NCI-H774 (cell line): ENCODE measurements at regions not wholly inside any gene's neighbourhood (a gene's known extent, or its start where the extent isn't known, plus 50 kb on each side); places are given as distances from the start of the nearest gene placed in this dataset.
"Not testable (repeated sequence)": the region's sequence is repeated elsewhere in the genome, so short reads cannot be mapped to it uniquely, and the experiment has no call there.

ENCODE experiments used
- DNase-seq: peaks from one replicate; lab custom pipeline; 2025; lab: John Stamatoyannopoulos, UW

DNA sequence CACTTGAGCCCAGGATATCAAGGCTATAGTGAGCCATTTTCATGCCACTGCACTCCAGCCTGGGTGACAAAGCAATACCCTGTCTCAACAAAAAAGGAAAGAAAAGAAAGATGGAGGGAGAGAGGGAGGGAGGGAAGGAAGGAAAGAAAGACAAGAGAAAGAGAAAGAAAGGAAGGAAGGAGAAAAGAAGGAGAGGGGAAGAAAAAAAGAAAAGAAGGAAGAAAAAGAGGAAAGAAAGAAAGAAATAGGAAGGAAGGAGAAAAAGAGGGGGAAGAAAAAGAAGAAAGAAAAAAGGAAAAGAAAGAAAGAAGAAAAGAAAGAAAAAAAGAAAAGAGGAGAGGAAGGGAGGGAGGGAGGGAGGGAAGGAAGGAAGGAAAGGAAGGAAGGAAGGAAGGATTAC lies 321.5 kb upstream of the CNTNAP2 start:
- DNase-seq: no peak

DNA sequence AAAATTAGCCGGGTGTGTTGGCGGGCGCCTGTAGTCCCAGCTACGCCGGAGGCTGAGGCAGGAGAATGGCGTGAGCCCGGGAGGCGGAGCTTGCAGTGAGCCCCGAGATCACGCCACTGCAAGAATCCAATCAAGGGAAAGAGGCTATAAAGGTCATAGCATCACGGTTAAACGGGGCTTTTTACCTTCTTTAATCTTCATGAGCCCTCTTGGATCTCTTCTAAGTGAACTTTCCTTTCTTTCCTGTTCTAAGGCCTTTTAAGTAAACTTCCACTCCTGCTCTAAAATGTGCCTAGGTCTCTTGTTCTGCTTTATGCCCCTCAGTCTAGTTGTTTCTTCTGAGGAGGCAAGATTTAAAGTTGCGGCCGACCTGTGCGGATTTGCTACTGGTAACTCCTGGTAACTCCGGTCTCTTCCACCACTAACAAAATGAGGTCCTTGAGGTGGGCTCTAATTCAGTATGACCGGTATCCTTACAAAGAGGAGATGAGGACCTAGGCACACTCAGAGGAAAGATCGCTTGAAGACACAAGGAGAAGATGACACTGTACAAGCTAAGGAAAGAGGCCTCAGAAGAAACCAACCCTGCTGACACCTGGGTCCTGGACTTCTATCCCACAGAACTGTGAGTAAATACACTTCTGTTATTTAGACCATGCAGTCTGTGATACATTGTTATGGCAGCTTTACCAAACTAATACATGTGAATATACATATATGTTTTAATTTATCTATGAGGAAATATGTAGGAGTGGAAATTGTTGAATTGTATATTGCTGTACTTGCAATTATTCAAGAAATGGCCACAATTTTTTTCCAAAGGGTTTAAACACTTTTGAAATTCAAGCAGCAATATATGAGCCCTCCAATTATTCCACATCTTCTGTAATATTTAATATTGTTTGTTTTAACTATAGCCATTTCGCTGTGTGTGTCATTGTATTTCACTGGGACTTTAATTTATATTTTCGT lies 331.5 kb upstream of the CNTNAP2 start:
- no peak for DNase-seq

DNA sequence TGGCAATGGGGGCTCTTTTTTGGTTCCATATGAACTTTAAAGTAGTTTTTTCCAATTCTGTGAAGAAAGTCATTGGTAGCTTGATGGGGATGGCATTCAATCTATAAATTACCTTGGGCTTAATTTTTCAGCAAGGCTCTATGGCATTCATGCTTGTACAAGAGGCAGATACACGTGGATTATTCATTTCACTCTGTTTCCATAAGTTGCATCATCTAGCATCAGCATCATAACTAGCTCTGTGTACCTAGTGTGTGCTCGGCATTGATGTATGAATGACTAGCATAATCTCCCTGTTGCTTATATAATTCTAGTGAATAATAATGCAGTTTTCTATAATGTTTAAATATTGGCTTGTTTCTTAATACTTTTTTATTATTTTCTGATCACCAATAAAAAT lies 335.2 kb upstream of the CNTNAP2 start:
- not testable (repeated sequence) for DNase-seq

DNA sequence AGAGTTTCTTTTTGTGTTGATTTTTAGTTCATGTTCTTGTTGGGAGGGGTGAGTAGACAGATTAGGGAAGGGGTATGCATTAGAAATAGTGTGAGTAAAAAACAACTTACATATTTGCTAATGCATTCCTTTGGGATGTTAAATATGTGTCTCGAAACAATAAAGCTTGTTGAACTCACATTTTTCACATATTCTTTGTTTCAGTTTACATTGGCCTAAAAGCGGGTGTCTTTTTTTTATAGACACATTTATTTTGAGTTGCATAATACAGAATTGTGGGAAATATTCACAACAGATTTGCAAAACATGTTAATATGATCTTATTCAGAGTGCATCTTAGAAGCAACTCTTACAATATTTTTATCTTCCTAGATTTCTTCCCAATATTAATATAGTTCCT lies 337.5 kb upstream of the CNTNAP2 start:
- DNase-seq: no peak

DNA sequence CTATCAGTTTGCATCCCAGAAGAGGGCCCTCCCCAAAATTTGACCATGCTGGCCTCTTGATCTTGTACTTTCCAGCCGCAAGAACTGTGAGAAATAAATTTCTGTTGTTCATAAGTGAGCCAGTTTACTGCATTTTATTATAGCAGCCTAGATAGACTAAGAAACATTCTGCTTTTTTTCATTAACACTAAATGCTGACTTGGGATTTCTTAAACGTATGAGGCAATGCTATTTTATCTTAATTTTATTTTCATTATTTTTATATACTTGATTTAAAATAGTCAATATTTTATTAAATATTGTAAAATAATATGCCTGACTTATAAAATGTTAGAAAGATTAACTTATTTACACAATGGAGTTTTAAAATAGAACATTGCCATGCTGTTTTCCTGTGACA lies 341.8 kb upstream of the CNTNAP2 start:
- DNase-seq: no peak

DNA sequence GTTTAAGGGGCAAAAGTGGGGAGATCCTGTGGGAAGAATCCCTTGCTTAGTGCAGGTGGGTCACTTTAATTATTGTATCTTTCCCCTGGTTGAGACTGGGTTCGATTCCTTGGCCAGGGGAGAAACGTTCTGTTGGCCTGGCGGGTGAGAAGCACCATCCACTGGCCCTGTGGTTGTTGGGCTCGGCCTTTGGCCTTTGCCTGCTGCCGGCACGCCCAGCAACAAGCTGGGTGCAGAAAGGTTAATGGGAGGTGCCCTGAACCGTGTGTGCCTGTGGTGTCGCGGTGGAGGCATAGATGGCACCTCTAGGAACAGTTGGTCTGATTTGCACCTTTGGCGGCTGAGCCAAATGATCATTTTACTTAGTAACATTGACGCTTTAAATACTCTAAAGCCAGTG lies 363.6 kb upstream of the CNTNAP2 start:
- no peak for DNase-seq

DNA sequence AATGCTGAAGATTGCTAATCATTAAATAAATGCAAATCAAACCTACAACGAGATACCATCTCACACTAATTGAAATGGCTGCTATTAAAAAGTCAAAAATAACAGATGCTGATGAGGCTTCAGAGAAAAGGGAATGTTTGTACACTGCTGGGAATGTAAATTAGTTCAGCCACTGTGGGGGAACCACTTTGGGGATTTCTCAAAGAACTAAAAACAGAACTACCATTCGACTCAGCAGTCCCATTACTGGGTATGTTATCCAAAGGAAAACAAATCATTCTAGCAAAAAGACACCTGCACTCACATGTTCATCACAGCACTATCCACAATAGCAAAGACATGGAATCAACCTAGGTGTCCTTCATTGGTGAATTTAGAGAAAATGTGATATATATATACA lies 379.0 kb upstream of the CNTNAP2 start:
- DNase-seq: no peak

DNA sequence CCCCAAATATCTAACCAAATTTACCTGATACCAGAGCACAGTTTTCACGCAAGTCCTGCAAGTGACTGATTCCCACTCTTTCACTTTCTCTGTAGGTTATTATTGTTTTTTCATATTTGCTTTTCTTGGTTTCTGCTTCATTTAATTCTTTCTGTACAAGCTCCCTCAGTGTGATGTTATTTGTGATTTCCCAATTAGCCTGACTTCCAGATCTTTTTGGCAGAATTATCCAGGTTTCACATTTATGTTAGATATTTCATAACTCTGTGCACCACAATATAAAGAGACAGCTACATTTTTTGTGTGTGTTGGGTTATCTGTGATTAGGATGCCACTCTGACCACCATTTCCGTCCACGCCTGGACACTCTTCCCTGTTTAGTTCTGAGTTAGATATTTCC lies 381.5 kb upstream of the CNTNAP2 start:
- no peak for DNase-seq

DNA sequence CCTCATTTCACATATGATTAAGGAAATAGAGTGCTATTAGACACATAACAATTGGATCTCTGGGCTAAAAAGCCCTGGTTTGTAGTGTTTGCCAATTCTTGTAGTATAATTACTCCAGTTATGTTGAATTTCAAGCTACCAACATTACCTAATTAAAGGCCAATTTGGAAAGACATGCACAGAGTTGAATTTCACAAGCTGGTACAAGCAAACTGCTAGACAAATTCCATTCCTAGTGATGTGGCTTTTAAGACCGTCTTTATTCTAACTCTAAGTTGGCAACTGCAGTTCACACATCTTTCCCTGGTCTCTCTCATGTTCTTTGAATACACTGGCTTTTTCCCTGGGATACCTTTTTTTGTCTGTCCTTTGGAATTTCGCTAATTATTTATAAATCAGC lies 384.1 kb upstream of the CNTNAP2 start:
- DNase-seq: no peak

DNA sequence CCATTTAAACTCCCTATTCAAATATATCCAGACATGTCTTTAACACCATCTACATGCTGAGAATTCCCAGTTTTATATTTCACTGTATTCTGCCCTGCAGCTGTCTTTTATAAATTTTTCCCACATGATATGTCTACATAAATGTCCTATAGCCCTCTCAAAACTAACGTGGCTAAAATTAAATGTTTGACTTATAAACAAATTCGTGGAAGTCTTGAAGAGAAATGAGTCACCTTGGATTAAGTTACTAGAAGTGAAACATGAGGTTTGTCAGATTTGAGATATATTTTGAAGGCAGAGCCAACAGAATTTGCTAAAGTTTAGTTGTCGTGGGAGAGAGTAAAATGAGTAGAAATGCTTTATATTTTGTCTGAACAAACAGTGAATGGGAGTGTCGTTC lies 386.9 kb upstream of the CNTNAP2 start:
- no peak for DNase-seq

DNA sequence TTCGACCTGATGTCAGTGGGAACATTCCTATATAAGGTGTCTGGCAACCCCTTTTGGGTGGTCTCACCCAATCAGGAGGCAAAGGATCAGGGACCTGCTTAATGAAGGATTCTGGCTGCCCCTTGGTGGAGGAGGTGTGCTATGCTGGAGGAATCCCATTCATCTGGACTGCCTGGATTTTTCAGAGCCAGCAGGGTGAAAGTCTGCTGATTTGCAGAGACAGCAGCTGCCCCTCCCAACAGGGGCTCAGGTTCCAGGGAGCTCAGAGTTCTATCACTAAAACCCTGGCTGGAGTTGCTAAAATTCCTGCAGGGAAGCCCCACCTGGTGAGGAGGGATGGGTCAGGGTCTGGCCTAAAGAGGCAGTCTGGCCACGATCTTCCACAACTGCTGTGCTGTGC lies 398.5 kb upstream of the CNTNAP2 start:
- DNase-seq: no peak

DNA sequence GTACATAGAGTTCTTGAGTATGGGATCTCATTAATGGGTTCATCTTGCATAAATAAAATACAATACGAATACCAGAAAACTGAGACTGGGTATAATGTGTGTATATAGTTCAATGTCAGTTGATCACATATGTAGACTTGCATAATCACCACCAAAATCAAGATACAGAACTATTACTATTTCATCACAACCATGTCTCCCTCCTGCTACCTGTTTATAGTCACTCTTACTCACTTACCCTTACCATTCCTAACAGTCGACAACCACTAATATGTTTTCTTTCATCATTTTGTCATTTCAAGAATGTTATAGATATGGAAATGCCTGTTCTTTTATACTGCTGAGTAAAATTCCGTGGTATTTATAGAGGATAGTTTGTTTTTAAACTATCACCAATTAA lies 416.1 kb upstream of the CNTNAP2 start:
- DNase-seq: no peak

DNA sequence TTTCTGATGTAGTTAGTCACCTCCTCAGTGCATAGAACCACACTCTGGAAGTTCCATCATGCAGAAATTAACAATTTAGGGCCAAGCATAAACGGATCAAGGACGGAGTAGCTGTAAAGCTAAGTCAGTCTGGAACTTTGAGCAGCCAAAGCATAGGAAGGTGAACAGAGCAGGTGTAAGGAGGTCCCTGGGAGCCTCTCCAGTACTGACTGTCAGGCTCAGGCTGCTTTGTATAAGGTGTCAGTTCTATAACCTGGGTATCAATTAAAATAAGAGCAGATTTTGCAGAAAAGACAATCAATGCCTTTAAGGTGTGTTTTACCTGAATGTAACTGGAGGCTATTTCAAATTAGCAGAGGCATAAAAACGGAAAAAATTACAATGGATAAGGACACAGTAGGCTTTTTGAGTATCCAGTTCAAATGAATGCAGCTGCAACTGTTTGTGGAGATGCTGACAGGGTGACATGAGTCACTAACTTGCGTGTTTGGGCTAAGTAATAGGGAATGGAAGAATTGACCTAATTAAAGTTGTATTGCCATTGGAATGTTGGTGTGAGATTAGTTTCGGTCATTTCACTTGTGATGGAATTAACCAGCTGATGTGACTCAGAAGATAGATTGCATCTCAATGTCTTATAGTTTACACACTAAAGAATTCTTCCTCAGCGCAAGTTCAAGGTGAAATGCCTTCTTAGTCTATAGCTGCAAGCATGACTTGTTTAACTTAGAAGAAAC lies 417.9 kb upstream of the CNTNAP2 start:
- DNase-seq: no peak

DNA sequence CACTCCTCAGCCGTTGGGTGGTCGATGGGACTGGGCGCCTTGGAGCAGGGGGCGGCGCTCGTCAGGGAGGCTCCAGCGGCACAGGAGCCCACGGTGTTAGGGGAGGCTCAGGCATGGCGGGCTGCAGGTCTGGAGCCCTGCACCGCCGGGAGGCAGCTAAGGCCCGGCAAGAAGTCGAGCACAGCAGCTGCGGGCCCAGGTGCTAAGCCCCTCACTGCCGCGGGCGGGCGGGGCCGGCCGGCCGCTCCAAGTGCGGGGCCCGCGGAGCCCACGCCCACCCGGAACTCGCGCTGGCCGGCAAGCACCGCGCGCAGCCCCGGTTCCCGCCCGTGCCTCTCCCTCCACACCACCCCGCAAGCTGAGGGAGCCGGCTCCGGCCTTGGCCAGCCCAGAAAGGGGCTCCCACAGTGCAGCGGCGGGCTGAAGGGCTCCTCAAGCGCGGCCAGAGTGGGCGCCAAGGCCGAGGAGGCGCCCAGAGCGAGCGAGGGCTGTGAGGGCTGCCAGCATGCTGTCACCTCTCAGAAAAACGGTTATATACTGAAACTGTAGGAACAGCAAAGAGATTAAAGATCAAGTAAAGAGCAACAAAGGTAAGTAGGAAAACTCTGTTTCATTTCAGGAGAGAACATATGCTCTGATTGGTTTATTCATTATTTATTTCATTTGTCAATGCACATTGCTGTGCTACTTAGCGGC lies 419.0 kb upstream of the CNTNAP2 start:
- DNase-seq: not testable (repeated sequence)

DNA sequence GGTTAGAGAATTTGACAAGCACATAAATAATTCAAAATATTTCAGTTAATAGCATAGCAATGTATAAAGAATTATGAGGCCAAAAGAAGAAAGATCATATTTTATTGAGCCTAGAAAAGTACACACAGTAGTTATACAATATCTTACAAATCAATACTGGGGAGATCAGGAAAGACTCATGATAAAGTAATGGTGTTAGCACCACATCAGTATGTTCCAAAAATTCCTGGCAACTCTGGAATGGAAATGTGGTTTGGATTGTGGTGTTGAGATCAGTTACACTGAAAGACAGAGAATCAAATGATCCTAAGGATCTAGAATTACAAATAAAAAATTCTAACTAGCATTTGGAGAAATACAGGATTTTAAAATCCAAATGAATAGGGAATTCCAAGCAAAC lies 420.5 kb upstream of the CNTNAP2 start:
- no peak for DNase-seq

DNA sequence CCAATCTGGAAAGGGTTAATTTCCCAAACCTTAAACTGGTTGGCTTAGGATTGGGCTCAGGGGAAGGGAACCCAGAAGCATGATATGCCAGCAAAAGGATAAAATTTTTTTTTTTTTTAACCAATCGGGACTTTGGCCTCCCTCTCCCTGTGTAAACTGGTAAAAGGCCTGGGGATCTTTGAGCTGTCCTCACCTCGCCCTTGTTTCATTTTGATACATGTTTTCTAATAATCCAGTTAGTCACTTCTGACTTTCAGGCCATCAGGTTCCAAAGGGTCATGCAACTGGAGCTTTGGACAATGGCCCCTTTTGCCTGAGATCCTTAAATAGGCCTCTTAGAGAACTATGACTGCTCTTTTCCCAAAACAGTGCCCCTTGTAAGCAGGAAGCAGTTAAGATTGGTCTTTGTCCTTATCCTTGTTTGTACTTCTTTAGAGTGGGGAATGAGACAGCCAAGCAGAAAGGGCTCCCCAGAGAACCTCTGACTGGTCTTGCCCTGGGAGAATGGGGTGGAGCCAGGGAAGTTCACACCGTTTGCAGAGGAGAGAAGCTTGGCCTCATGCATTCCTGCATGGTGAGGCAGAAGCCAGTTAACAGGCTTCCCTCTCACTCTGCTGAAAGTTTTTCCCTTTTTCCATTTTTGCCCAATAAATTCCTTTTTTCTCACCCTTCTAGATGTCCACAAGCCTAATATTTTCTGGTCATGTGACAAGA lies 424.2 kb upstream of the CNTNAP2 start:
- no peak for DNase-seq

DNA sequence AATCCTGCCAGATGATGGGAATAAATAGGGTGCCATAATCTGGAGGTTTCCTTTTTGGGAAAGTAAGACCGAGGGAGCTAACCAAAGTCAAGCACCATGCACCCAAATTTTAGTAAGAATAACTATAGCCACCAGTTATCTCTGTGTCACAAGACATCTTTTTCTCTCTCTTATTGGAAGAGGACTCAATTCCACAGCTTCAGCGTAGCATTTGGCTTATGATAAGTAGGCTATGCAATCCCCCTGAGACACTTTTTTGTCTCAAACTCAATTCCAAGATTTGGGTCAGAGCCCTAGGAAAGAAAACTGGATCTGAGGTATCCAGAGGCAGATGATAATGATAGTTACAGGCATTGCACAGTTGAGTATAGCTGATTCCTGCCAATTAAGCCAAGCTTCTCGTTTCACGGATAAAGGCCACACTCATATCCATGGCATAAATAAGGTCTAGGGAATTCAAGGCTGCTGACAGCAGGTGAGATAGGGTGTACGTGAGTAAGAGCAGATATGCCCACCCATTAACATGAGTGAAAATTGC lies 425.2 kb upstream of the CNTNAP2 start:
- no peak for DNase-seq

DNA sequence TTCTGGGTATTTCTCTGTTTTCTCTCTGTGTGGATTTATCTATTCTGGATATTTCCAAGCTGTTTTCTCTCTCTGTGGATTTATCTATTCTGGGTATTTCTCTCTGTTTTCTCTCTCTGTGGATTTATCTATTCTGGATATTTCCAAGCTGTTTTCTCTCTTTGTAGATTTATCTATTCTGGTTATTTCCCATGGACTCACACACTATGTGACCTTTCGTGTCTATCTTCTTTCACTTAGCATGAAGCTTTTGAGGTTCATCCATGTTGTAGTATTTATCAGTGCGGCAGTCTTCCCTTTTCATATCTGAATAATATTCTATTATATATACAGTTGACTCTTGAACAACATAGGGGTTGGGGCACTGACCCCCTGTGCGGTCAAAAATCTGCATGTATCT lies 435.0 kb upstream of the CNTNAP2 start:
- no peak for DNase-seq

DNA sequence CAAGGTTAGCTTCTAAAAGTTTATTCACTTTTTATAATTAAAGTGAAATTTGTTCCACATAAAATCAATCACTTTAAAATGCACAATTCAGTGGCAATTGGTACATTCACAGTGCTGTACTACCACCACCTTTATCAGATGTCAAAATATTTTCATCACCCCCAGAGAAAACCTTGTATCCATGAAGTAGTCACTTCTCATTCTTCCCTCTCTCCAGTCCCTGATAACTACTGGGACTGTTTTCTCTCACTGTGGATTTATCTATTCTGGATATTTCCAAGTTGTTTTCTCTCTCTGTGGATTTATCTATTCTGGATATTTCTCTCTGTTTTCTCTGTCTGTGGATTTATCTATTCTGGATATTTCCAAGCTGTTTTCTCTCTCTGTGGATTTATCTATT lies 435.4 kb upstream of the CNTNAP2 start:
- no peak for DNase-seq

DNA sequence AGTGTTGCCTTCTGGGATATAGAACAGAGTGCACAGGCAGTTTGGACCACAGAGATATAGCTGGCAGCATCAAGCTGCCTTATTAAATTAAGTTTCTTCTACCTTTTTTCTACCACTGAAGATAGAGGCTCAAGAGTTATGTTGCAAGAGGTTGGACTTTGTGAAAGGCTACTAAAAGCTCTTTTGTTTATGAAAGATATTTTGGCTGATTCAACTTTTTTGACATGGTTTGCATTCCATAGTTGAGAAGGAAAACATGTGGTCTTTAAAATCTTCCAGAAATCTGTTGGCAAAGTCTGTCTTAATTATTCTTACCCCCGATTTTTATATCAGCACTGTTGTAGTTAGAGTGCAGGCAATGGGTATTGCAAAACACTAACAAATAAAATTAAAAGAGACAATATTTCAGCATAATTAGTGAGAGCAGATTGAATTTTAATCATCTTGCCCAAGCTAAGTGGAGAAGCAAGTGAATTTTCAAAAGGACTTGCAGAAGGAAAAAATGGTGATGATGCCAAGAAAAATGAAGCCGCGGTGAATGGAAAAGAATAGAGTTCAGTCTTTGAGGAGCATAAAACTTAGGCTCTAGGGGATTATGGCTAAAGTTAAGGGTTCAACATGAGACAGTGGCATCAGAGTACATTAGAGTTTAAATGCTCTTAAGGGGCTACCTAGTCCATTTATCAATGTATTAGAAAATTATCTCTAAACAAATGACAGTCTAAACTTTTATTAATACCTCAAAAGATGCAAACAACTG lies 450.9 kb upstream of the CNTNAP2 start:
- no peak for DNase-seq

DNA sequence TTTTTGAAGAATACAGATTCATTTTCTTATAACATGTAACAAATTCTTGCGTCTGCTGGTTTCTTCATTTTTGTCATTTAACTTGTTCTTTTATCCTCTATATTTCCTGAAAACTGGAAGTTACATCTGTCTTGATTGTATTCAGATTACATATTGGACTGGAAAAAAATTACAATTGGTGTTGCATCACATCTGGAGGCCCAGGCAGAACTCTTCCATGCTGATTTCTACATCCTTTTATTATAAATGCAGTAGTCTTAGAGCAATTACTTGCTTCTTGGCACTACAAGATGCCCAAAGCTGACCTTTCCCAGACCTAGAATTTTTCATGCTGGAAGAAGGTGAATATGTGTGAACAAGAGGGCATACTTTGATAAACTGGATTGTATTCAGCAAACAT lies 460.9 kb upstream of the CNTNAP2 start:
- DNase-seq: no peak
